NCI-H2107 (cell line): ENCODE measurements at regions not wholly inside any gene's neighbourhood (a gene's known extent, or its start where the extent isn't known, plus 50 kb on each side); places are given as distances from the start of the nearest gene placed in this dataset.
"Not testable (repeated sequence)": the region's sequence is repeated elsewhere in the genome, so short reads cannot be mapped to it uniquely, and the experiment has no call there.

Source experiments
- DNase-seq: peaks from one replicate; lab custom pipeline; 2025; lab: John Stamatoyannopoulos, UW

GRCh38 chr22:22193923-22194322 lies 50.7 kb upstream of the VPREB1 start:
- no peak for DNase-seq

- DNase-seq = not testable (repeated sequence)
Measured at GRCh38 chr22:22193462-22193861, 51.1 kb upstream of the VPREB1 start.

GRCh38 chr22:22193006-22193405 lies 51.6 kb upstream of the VPREB1 start:
- not testable (repeated sequence) for DNase-seq

- not testable (repeated sequence) for DNase-seq
Measured at GRCh38 chr22:22189796-22190195, 54.8 kb upstream of the VPREB1 start.

GRCh38 chr22:22187863-22188262 lies 56.7 kb upstream of the VPREB1 start:
- DNase-seq = not testable (repeated sequence)

- DNase-seq = no peak
Measured at GRCh38 chr22:22187299-22187698, 57.3 kb upstream of the VPREB1 start.

GRCh38 chr22:22185844-22186499 lies 58.6 kb upstream of the VPREB1 start:
- DNase-seq = no peak

GRCh38 chr22:22185217-22185616 lies 59.4 kb upstream of the VPREB1 start:
- no peak for DNase-seq

- DNase-seq = no peak
Measured at GRCh38 chr22:22184277-22184807, 60.2 kb upstream of the VPREB1 start.

- no peak for DNase-seq
Measured at GRCh38 chr22:22182990-22183264, 61.7 kb upstream of the VPREB1 start.

GRCh38 chr22:22182218-22182989 lies 62.2 kb upstream of the VPREB1 start:
- DNase-seq = no peak

- DNase-seq = no peak
Measured at GRCh38 chr22:22181341-22181850, 63.2 kb upstream of the VPREB1 start.

- no peak for DNase-seq
Measured at GRCh38 chr22:22180738-22181285, 63.8 kb upstream of the VPREB1 start.

- DNase-seq = no peak
Measured at GRCh38 chr22:22179858-22180257, 64.7 kb upstream of the VPREB1 start.

- DNase-seq = no peak
Measured at GRCh38 chr22:22178992-22179391, 65.6 kb upstream of the VPREB1 start.

GRCh38 chr22:22178355-22178965 lies 66.1 kb upstream of the VPREB1 start:
- DNase-seq = no peak

- no peak for DNase-seq
Measured at GRCh38 chr22:22176929-22177616, 67.5 kb upstream of the VPREB1 start.

- not testable (repeated sequence) for DNase-seq
Measured at GRCh38 chr22:22172896-22173628, 71.5 kb upstream of the VPREB1 start.

GRCh38 chr22:22171357-22172218 lies 73.0 kb upstream of the VPREB1 start:
- DNase-seq = no peak

GRCh38 chr22:22169923-22170322 lies 74.7 kb upstream of the VPREB1 start:
- DNase-seq = no peak
